Naive thymus-derived CD4-positive, alpha-beta T cell (primary cell): ENCODE measurements at regions not wholly inside any gene's neighbourhood (a gene's known extent, or its start where the extent isn't known, plus 50 kb on each side); places are given as distances from the start of the nearest gene placed in this dataset.
A peak's percentile ranks its signal among the peaks of the same experiment; 100 is the strongest.

ENCODE experiments used
- ATAC-seq: fragments of 150-1000 bp; cut with Tn5 transposase; 2 replicates; pipeline ENCODE4 v1.10.0; 2021; ENCODE audit warnings: mild to moderate bottlenecking, moderate library complexity
- CTCF ChIA-PET: fragments of 350-600 bp; sonication (Branson Sonifier 250); formaldehyde crosslinking; loops from one replicate; lab custom pipeline; 2021; ENCODE audit warnings: antibody characterized with exemption; lab: Charles Lee
- POLR2A ChIA-PET: fragments of 350-600 bp; sonication (Branson Sonifier 250); formaldehyde crosslinking; loops from one replicate; lab custom pipeline; 2021; ENCODE audit warnings: antibody characterized with exemption, inconsistent platforms; lab: Charles Lee
- DNase-seq, 9 donors: peaks; one replicate each; pipeline versions ENCODE4 v3.0.0 to v3.0.0-alpha.2; 2020 to 2022; ENCODE audit warnings: mixed read lengths in 1 of 9
- H3K27ac ChIP-seq: one replicate; pipeline ENCODE4 v1.7.0; 2013; ENCODE audit warnings: mild to moderate bottlenecking, low read depth, low read length, moderate library complexity
- H3K27me3 ChIP-seq, 2 donors: one replicate each; pipeline ENCODE4 v1.7.0; 2013; ENCODE audit warnings: low read length in 2 of 2, mild to moderate bottlenecking in 2 of 2, moderate library complexity in 2 of 2; ENCODE audit not compliant: control insufficient read depth in 2 of 2, insufficient read depth in 2 of 2
- H3K36me3 ChIP-seq, 3 experiments: 1 replicate in 2 of 3; 2 replicates in 1 of 3; pipeline ENCODE4 v1.7.0; 2013; ENCODE audit warnings: low read length in 3 of 3, mild to moderate bottlenecking in 3 of 3, moderate library complexity in 1 of 3; ENCODE audit not compliant: insufficient read depth in 3 of 3, control insufficient read depth in 2 of 3
- H3K4me1 ChIP-seq, 2 donors: one replicate each; pipeline ENCODE4 v1.7.0; 2013; ENCODE audit warnings: low read length in 2 of 2, mild to moderate bottlenecking in 2 of 2, moderate library complexity in 1 of 2; ENCODE audit not compliant: control insufficient read depth in 2 of 2, insufficient read depth in 2 of 2
- H3K4me3 ChIP-seq: 2 replicates; pipeline ENCODE4 v1.7.0; 2013; ENCODE audit warnings: mild to moderate bottlenecking, low read length
- H3K9me3 ChIP-seq, 3 experiments: 1 replicate in 2 of 3; 2 replicates in 1 of 3; pipeline ENCODE4 v1.7.0; 2013; ENCODE audit warnings: low read length in 3 of 3; ENCODE audit not compliant: control insufficient read depth in 2 of 3
- H3K27ac Mint-ChIP-seq, 9 donors: one replicate each; pipeline ENCODE4 v1.8.0; 2020 to 2022; ENCODE audit warnings: mixed read lengths in 9 of 9, mild to moderate bottlenecking in 8 of 9, moderate library complexity in 5 of 9, inconsistent platforms in 2 of 9
- H3K27me3 Mint-ChIP-seq, 5 donors: one replicate each; pipeline ENCODE4 v1.8.0; 2021 to 2022; ENCODE audit warnings: mixed read lengths in 5 of 5, mild to moderate bottlenecking in 1 of 5
- H3K36me3 Mint-ChIP-seq, 5 donors: one replicate each; pipeline ENCODE4 v1.8.0; 2020 to 2022; ENCODE audit warnings: mixed read lengths in 5 of 5, mild to moderate bottlenecking in 3 of 5, inconsistent platforms in 1 of 5
- H3K4me1 Mint-ChIP-seq, 7 donors: one replicate each; pipeline ENCODE4 v1.8.0; 2020 to 2022; ENCODE audit warnings: mixed read lengths in 7 of 7, mild to moderate bottlenecking in 3 of 7, inconsistent platforms in 1 of 7
- H3K4me3 Mint-ChIP-seq, 10 donors: one replicate each; pipeline ENCODE4 v1.8.0; 2020 to 2022; ENCODE audit warnings: mild to moderate bottlenecking in 10 of 10, mixed read lengths in 10 of 10, moderate library complexity in 6 of 10, inconsistent platforms in 2 of 10
- H3K9me3 Mint-ChIP-seq, 11 donors: one replicate each; pipeline ENCODE4 v1.8.0; 2020 to 2022; ENCODE audit warnings: mixed read lengths in 11 of 11, mild to moderate bottlenecking in 4 of 11, inconsistent platforms in 1 of 11, moderate library complexity in 1 of 11
- intact Hi-C, 2 donors: fragments of 100-400 bp; cut with micrococcal nuclease; formaldehyde crosslinking; loops; one replicate each; pipeline ENCODE4 v1.15.1; 2023

DNA sequence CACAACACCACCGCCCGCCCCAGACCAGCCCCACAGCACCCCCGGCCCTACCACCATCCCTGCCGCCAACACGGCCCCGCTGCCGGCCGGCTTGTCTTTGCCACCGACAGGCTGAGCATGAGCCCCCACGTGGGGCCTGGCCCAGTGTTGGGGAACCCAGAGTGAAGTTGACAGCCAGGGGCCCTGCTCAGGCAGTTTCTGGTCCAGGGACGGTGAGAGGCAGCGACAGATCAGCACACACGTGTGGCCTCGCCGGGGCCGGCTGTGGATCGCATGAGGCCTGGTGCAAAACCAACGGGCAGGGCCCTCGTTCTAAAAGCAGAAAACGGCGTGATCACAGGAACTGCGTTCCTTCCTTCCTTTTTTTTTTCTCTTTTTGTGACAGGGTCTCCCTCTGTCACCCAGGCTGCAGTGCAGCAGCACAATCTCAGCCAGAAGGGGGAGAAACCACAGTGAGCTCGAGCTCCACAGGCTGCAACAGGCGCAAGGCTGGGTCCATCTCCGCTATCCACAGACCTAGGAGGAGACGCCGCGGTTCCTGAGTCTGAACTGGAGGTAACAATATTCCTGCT is 50.5 kb upstream of the FBRSL1 start:
- Histone ChIP-seq H3K36me3 (no peaks in the 10 kb centered on the region), H3K27ac (peak overlapping the region; percentile 54), H3K4me1 (peaks cover 19 to 58% of the 10 kb centered on the region in 2 donors), H3K9me3 (no peaks in the 10 kb centered on the region), H3K27me3 (no peaks in the 10 kb centered on the region), H3K4me3 (no peak overlapping the region)
- CTCF ChIA-PET: interaction anchor here (0.6 to 1.3 kb wide), 4 partner anchors 8 to 77 kb away, joined by 3 to 4 read pairs (median 3); no protein-coding TSS in a partner anchor
- H3K27me3 Mint-ChIP-seq: peaks cover 0 to 4% (median 0%) of the 10 kb centered on the region in 5 donors
- H3K4me3 Mint-ChIP-seq: peak overlapping the region in 9 of 10 donors; percentile 33 to 78 (median 67)
- POLR2A ChIA-PET: interaction anchor here (1.0 to 3.0 kb wide), 7 partner anchors 8 to 52 kb away, joined by 3 to 18 read pairs (median 6); no protein-coding TSS in a partner anchor
- peaks cover 22 to 80% (median 57%) of the 10 kb centered on the region in 7 donors for H3K4me1 Mint-ChIP-seq
- H3K27ac Mint-ChIP-seq: peak overlapping the region; percentile 46 to 91 (median 86)
- intact Hi-C loops: loop anchor here in 1 of 2 donors (1.0 kb wide), 2 partner anchors 50 to 84 kb away; no protein-coding TSS in a partner anchor
- peaks cover 0 to 6% (median 0%) of the 10 kb centered on the region in 11 donors for H3K9me3 Mint-ChIP-seq
- peak in 6 of 9 donors; percentile 44 to 60 (median 49) for DNase-seq
- peak; percentile 63 for ATAC-seq
- H3K36me3 Mint-ChIP-seq: peaks cover 0 to 6% (median 4%) of the 10 kb centered on the region in 5 donors

- Histone ChIP-seq H3K4me1 (peaks cover 12 to 51% of the 10 kb centered on the region in 2 donors), H3K4me3 (no peak overlapping the region), H3K36me3 (no peaks in the 10 kb centered on the region), H3K27ac (peak overlapping the region; percentile 54), H3K9me3 (no peaks in the 10 kb centered on the region), H3K27me3 (no peaks in the 10 kb centered on the region)
- DNase-seq: no peak
- no peak for ATAC-seq
- H3K36me3 Mint-ChIP-seq: peaks cover 0 to 6% (median 4%) of the 10 kb centered on the region in 5 donors
- peak overlapping the region in 4 of 10 donors; percentile 38 to 78 (median 65) for H3K4me3 Mint-ChIP-seq
- intact Hi-C loops: loop anchor here in 1 of 2 donors (1.0 kb wide), 2 partner anchors 51 to 85 kb away; no protein-coding TSS in a partner anchor
- peaks cover 17 to 77% (median 54%) of the 10 kb centered on the region in 7 donors for H3K4me1 Mint-ChIP-seq
- POLR2A ChIA-PET: interaction anchor here (0.7 to 3.0 kb wide), 9 partner anchors 8 to 50 kb away, joined by 3 to 18 read pairs (median 6); no protein-coding TSS in a partner anchor
- peaks cover 0 to 4% (median 0%) of the 10 kb centered on the region in 5 donors for H3K27me3 Mint-ChIP-seq
- H3K9me3 Mint-ChIP-seq: peaks cover 0 to 5% (median 0%) of the 10 kb centered on the region in 11 donors
- peak overlapping the region in 6 of 9 donors; percentile 66 to 91 (median 84) for H3K27ac Mint-ChIP-seq
- CTCF ChIA-PET: interaction anchor here (0.6 to 1.6 kb wide), 4 partner anchors 8 to 77 kb away, joined by 3 to 4 read pairs (median 3); no protein-coding TSS in a partner anchor
These were observed 51.2 kb upstream of the FBRSL1 start for GRCh38 chr12:132438726-132439125.

DNA sequence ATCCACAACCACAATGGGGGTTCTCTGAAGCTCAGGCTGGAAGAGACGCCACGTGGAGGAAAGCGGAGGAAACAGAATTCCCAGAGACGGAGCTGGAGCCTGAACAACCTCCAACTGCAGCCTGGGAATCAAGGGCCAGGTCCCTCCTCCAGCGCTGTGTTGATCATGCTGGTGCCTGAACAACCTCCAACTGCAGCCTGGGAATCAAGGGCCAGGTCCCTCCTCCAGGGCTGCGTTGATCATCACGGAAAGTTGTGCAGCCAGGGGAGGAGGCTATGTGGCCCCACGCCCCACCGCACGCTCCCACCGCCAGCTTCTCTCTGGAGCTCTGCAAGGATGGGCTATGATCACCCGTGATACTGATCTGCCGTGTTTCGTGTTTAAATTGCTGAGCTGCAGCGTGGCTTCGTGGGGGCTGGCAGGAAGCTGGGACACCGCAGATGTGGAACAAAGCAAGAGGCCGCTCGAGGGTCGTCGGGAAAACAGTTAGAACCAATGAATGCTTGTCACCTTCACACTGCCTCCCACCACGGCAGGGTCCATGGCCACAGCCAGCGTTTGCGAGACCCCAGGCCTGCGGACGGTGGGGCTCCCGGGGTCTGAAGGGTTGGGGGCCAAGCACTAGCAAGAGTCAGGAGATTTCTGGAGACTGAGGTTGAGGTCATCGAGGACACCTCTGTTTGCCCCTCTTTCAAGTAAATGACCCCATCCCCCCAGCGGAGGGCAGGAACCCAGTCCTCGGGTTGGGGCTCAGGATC is 51.8 kb upstream of the FBRSL1 start:
- Mint-ChIP-seq H3K27ac (peak overlapping the region in 8 of 9 donors; percentile 38 to 95 (median 78)), H3K9me3 (peaks cover 0 to 1% (median 0%) of the 10 kb centered on the region in 11 donors), H3K4me3 (peak overlapping the region; percentile 40 to 84 (median 70)), H3K36me3 (peaks cover 0 to under 1% (median 0%) of the 10 kb centered on the region in 5 donors), H3K27me3 (peaks cover 0 to 4% (median 0%) of the 10 kb centered on the region in 5 donors), H3K4me1 (peaks cover 16 to 76% (median 53%) of the 10 kb centered on the region in 7 donors)
- Histone ChIP-seq H3K4me1 (peaks cover 12 to 51% of the 10 kb centered on the region in 2 donors), H3K9me3 (no peaks in the 10 kb centered on the region), H3K27me3 (no peaks in the 10 kb centered on the region), H3K36me3 (no peaks in the 10 kb centered on the region), H3K27ac (peak overlapping the region; percentile 50), H3K4me3 (peak overlapping the region; percentile 30)
- ChIA-PET CTCF (interaction anchor here (0.7 to 1.6 kb wide), 4 partner anchors 8 to 23 kb away, joined by 3 to 4 read pairs (median 3); no protein-coding TSS in a partner anchor), POLR2A (interaction anchor here (0.6 to 3.0 kb wide), 11 partner anchors 8 to 52 kb away, joined by 3 to 18 read pairs (median 5); no protein-coding TSS in a partner anchor)
- intact Hi-C loops: no loop called here
- ATAC-seq: peak; percentile 30
- peak in 3 of 9 donors; percentile 36 to 41 (median 39) for DNase-seq

DNA sequence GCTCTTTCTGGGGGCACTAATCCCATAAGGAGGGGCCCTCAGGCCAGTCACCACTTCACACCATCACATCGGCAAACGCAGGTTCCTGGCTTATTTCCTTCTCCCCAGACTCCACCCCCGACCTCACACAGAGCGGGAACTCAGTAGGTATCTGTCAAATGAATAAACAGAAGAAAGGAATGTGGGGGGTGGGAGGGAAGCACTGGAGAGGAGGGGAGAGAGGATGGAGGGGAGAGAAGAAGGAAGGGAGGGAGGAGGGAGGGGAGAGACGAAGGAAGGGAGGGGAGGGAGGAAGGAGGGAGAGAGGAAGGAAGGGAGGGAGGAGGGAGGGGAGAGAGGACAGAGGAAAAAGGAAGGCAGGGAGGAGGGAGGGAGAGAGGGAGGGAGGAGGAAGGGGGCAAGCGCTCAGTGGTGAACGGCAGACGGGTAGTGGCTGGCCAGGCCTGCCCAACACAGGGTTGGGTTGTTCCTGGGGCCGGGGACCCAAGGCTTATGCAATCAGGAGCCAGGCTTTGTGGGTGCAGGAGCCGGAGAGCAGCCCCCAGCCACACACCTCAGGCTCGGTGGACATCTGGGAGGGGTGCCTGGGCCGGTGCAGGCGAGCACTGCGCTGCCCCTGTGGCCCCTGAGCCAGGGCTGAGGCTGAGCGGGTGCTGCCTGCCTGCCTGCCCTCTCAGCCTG is 52.6 kb upstream of the FBRSL1 start:
- Histone ChIP-seq H3K27me3 (no peaks in the 10 kb centered on the region), H3K36me3 (no peaks in the 10 kb centered on the region), H3K9me3 (no peaks in the 10 kb centered on the region), H3K27ac (peak overlapping the region; percentile 50), H3K4me3 (peak overlapping the region; percentile 30), H3K4me1 (peaks cover 12 to 48% of the 10 kb centered on the region in 2 donors)
- Mint-ChIP-seq H3K4me1 (peaks cover 17 to 70% (median 51%) of the 10 kb centered on the region in 7 donors), H3K9me3 (peaks cover 0 to 1% (median 0%) of the 10 kb centered on the region in 11 donors), H3K4me3 (peak overlapping the region; percentile 25 to 84 (median 70)), H3K36me3 (no peaks in the 10 kb centered on the region), H3K27me3 (peaks cover 0 to 4% (median 0%) of the 10 kb centered on the region in 5 donors), H3K27ac (peak overlapping the region in 6 of 9 donors; percentile 38 to 72 (median 50))
- intact Hi-C loops: no loop called here
- CTCF ChIA-PET: interaction anchor here (0.9 to 1.6 kb wide), 2 partner anchors 8 to 10 kb away, joined by 3 to 4 read pairs; no protein-coding TSS in a partner anchor
- POLR2A ChIA-PET: interaction anchor here (0.6 to 3.0 kb wide), 7 partner anchors 10 to 53 kb away, joined by 3 to 18 read pairs (median 5); no protein-coding TSS in a partner anchor
- DNase-seq: no peak
- ATAC-seq: peak; percentile 24

GRCh38 chr12:132436791-132437251 is 53.1 kb upstream of the FBRSL1 start:
- H3K27ac Mint-ChIP-seq: peak overlapping the region in 6 of 9 donors; percentile 38 to 72 (median 50)
- CTCF ChIA-PET: no interaction called here
- peaks cover 16 to 65% (median 47%) of the 10 kb centered on the region in 7 donors for H3K4me1 Mint-ChIP-seq
- no peaks in the 10 kb centered on the region for H3K9me3 ChIP-seq
- peak overlapping the region; percentile 30 for H3K4me3 ChIP-seq
- no peak for DNase-seq
- peak overlapping the region; percentile 29 for H3K27ac ChIP-seq
- ATAC-seq: no peak
- no peaks in the 10 kb centered on the region for H3K36me3 Mint-ChIP-seq
- H3K36me3 ChIP-seq: no peaks in the 10 kb centered on the region
- POLR2A ChIA-PET: no interaction called here
- no peaks in the 10 kb centered on the region for H3K27me3 ChIP-seq
- H3K27me3 Mint-ChIP-seq: peaks cover 0 to 4% (median 0%) of the 10 kb centered on the region in 5 donors
- intact Hi-C loops: no loop called here
- peaks cover 0 to 1% (median 0%) of the 10 kb centered on the region in 11 donors for H3K9me3 Mint-ChIP-seq
- peak overlapping the region; percentile 25 to 84 (median 57) for H3K4me3 Mint-ChIP-seq
- H3K4me1 ChIP-seq: peaks cover 12 to 53% of the 10 kb centered on the region in 2 donors
